Ishikawa (cell line): ENCODE measurements at regions not wholly inside any gene's neighbourhood (a gene's known extent, or its start where the extent isn't known, plus 50 kb on each side); places are given as distances from the start of the nearest gene placed in this dataset.

Experiments
- CEBPB ChIP-seq: IDR thresholded peaks from 2 replicates; pipeline ENCODE4 v1.6.1; 2012
- CREB1 ChIP-seq: IDR thresholded peaks from 2 replicates; pipeline ENCODE4 v1.6.1; 2012; ENCODE audit warnings: low read depth
- EGR1 ChIP-seq: IDR thresholded peaks from 2 replicates; pipeline ENCODE4 v1.6.1; 2012
- EP300 ChIP-seq: IDR thresholded peaks from 2 replicates; pipeline ENCODE4 v1.6.1; 2012; ENCODE audit warnings: borderline replicate concordance
- FOXM1 ChIP-seq: IDR thresholded peaks from 2 replicates; pipeline ENCODE4 v1.6.1; 2012; ENCODE audit warnings: low read depth, borderline replicate concordance
- MAX ChIP-seq: IDR thresholded peaks from 2 replicates; pipeline ENCODE4 v1.6.1; 2012
- NFIC ChIP-seq: IDR thresholded peaks from 2 replicates; pipeline ENCODE4 v1.6.1; 2012
- RAD21 ChIP-seq: IDR thresholded peaks from 2 replicates; pipeline ENCODE4 v1.6.1; 2012; ENCODE audit warnings: low read depth
- REST ChIP-seq: IDR thresholded peaks from 2 replicates; pipeline ENCODE4 v1.6.1; 2012; ENCODE audit warnings: low read depth, mild to moderate bottlenecking
- TAF1 ChIP-seq: IDR thresholded peaks from 2 replicates; pipeline ENCODE4 v1.6.1; 2012; ENCODE audit warnings: low read depth, mild to moderate bottlenecking
- TCF12 ChIP-seq: IDR thresholded peaks from 2 replicates; pipeline ENCODE4 v1.6.1; 2012; ENCODE audit warnings: low read depth
- TEAD4 ChIP-seq: IDR thresholded peaks from 2 replicates; pipeline ENCODE4 v1.6.1; 2012
- USF1 ChIP-seq: IDR thresholded peaks from 2 replicates; pipeline ENCODE4 v1.6.1; 2012
- YY1 ChIP-seq: IDR thresholded peaks from 2 replicates; pipeline ENCODE4 v1.6.1; 2012; ENCODE audit warnings: low read depth
- ZBTB7A ChIP-seq: IDR thresholded peaks from 2 replicates; pipeline ENCODE4 v1.6.1; 2012; ENCODE audit warnings: low read depth

GRCh38 chr4:3683744-3684421, 82.3 kb upstream of the ADRA2C start:
- no peak for TF ChIP-seq CREB1
- TF ChIP-seq TAF1, result no peak
- no peak for TF ChIP-seq FOXM1
- no peak for TF ChIP-seq MAX
- no peak for TF ChIP-seq RAD21
- no peak for TF ChIP-seq USF1
- TF ChIP-seq TCF12, result no peak
- TF ChIP-seq NFIC, result no peak
- TF ChIP-seq EGR1, result no peak
- TF ChIP-seq EP300, result no peak

- no peak for TF ChIP-seq YY1
- no peak for TF ChIP-seq FOXM1
- TF ChIP-seq RAD21, result no peak
- no peak for TF ChIP-seq USF1
- no peak for TF ChIP-seq MAX
Measured at GRCh38 chr4:3683077-3683743, 83.0 kb upstream of the ADRA2C start.

- TF ChIP-seq ZBTB7A, result no peak
Measured at GRCh38 chr4:3682236-3683076, 83.7 kb upstream of the ADRA2C start.

GRCh38 chr4:3681191-3681590, 85.0 kb upstream of the ADRA2C start:
- TF ChIP-seq NFIC (no peak), ZBTB7A (no peak), CEBPB (no peak), TCF12 (no peak), TAF1 (no peak), CREB1 (no peak), USF1 (no peak), EP300 (no peak), TEAD4 (no peak), RAD21 (no peak), EGR1 (no peak), MAX (no peak), REST (no peak), YY1 (no peak), FOXM1 (no peak)

- TF ChIP-seq YY1, result no peak
- no peak for TF ChIP-seq TAF1
- no peak for TF ChIP-seq FOXM1
- no peak for TF ChIP-seq MAX
- no peak for TF ChIP-seq USF1
Measured at GRCh38 chr4:3680656-3681055, 85.5 kb upstream of the ADRA2C start.

GRCh38 chr4:3679851-3680311, 86.3 kb upstream of the ADRA2C start:
- TF ChIP-seq TCF12 (no peak), CREB1 (no peak), TEAD4 (no peak), NFIC (no peak), YY1 (no peak), EP300 (no peak), CEBPB (no peak), USF1 (no peak), TAF1 (no peak), FOXM1 (no peak)
